T-helper 17 cell (primary cell): ENCODE measurements at regions not wholly inside any gene's neighbourhood (a gene's known extent, or its start where the extent isn't known, plus 50 kb on each side); places are given as distances from the start of the nearest gene placed in this dataset.

Source experiments
- ATAC-seq: fragments of 150-1000 bp; cut with Tn5 transposase; 2 replicates; pipeline ENCODE4 v1.10.0; 2021; ENCODE audit warnings: mild to moderate bottlenecking, moderate library complexity
- DNase-seq, 3 donors: peaks; one replicate each; pipeline versions ENCODE4 v3.0.0 to v3.0.0-alpha.2; 2020 to 2021
- H3K9me3 ChIP-seq: one replicate; pipeline ENCODE4 v1.7.0; 2013; ENCODE audit warnings: low read length, mild to moderate bottlenecking; ENCODE audit not compliant: control insufficient read depth, poor library complexity, severe bottlenecking
- H3K27ac Mint-ChIP-seq: one replicate; pipeline ENCODE4 v1.8.0; 2022; ENCODE audit warnings: mild to moderate bottlenecking, moderate library complexity, mixed read lengths
- H3K27me3 Mint-ChIP-seq: one replicate; pipeline ENCODE4 v1.8.0; 2022; ENCODE audit warnings: mixed read lengths
- H3K36me3 Mint-ChIP-seq: one replicate; pipeline ENCODE4 v1.8.0; 2022; ENCODE audit warnings: low read depth, mixed read lengths
- H3K4me1 Mint-ChIP-seq: one replicate; pipeline ENCODE4 v1.8.0; 2022; ENCODE audit warnings: mild to moderate bottlenecking, mixed read lengths
- H3K4me3 Mint-ChIP-seq: one replicate; pipeline ENCODE4 v1.8.0; 2022; ENCODE audit warnings: mild to moderate bottlenecking, moderate library complexity, mixed read lengths

- Mint-ChIP-seq H3K4me1 (no peaks in the 10 kb centered on the region), H3K4me3 (no peak overlapping the region), H3K27ac (no peak overlapping the region), H3K27me3 (no peaks in the 10 kb centered on the region), H3K36me3 (no peaks in the 10 kb centered on the region)
- ATAC-seq, result no peak
- no peak for DNase-seq
- H3K9me3 ChIP-seq, result no peaks in the 10 kb centered on the region
These were observed 788.2 kb downstream of the DSC3 start for GRCh38 chr18:30254331-30254730.

- peaks cover 2% of the 10 kb centered on the region for H3K9me3 ChIP-seq
- no peaks in the 10 kb centered on the region for H3K4me1 Mint-ChIP-seq
- no peaks in the 10 kb centered on the region for H3K27me3 Mint-ChIP-seq
- no peak for ATAC-seq
- no peak for DNase-seq
- H3K4me3 Mint-ChIP-seq, result no peak overlapping the region
- peaks cover 2% of the 10 kb centered on the region for H3K36me3 Mint-ChIP-seq
- H3K27ac Mint-ChIP-seq, result no peak overlapping the region
These were observed 794.5 kb downstream of the DSC3 start for GRCh38 chr18:30248056-30248455.

- Mint-ChIP-seq H3K27me3 (no peaks in the 10 kb centered on the region), H3K36me3 (peaks cover 2% of the 10 kb centered on the region), H3K4me1 (no peaks in the 10 kb centered on the region), H3K4me3 (no peak overlapping the region), H3K27ac (no peak overlapping the region)
- ATAC-seq, result no peak
- H3K9me3 ChIP-seq, result peaks cover 2% of the 10 kb centered on the region
- no peak for DNase-seq
These were observed 796.6 kb downstream of the DSC3 start for GRCh38 chr18:30245766-30246455.

GRCh38 chr18:30234755-30235154 is 807.8 kb downstream of the DSC3 start:
- no peak overlapping the region for H3K4me3 Mint-ChIP-seq
- no peaks in the 10 kb centered on the region for H3K4me1 Mint-ChIP-seq
- ATAC-seq, result no peak
- no peaks in the 10 kb centered on the region for H3K27me3 Mint-ChIP-seq
- no peaks in the 10 kb centered on the region for H3K36me3 Mint-ChIP-seq
- H3K9me3 ChIP-seq, result no peaks in the 10 kb centered on the region
- DNase-seq, result no peak
- H3K27ac Mint-ChIP-seq, result no peak overlapping the region

GRCh38 chr18:30211112-30211511 is 831.4 kb downstream of the DSC3 start:
- no peaks in the 10 kb centered on the region for H3K9me3 ChIP-seq
- Mint-ChIP-seq H3K36me3 (no peaks in the 10 kb centered on the region), H3K27ac (no peak overlapping the region), H3K4me3 (no peak overlapping the region), H3K4me1 (no peaks in the 10 kb centered on the region), H3K27me3 (no peaks in the 10 kb centered on the region)
- DNase-seq (no peak), ATAC-seq (no peak)

- Mint-ChIP-seq H3K4me1 (no peaks in the 10 kb centered on the region), H3K36me3 (no peaks in the 10 kb centered on the region)
- no peaks in the 10 kb centered on the region for H3K9me3 ChIP-seq
These were observed 834.0 kb downstream of the DSC3 start for GRCh38 chr18:30208546-30208945.

GRCh38 chr18:30192216-30192615 is 850.3 kb downstream of the DSC3 start:
- ATAC-seq, result no peak
- no peak for DNase-seq
- no peaks in the 10 kb centered on the region for H3K36me3 Mint-ChIP-seq
- H3K4me3 Mint-ChIP-seq, result no peak overlapping the region
- no peaks in the 10 kb centered on the region for H3K9me3 ChIP-seq
- H3K27ac Mint-ChIP-seq, result no peak overlapping the region
- no peaks in the 10 kb centered on the region for H3K4me1 Mint-ChIP-seq
- no peaks in the 10 kb centered on the region for H3K27me3 Mint-ChIP-seq

More at GRCh38 chr18:30208546-30208945, 834.0 kb downstream of the DSC3 start:
- no peak for ATAC-seq
- no peak overlapping the region for H3K4me3 Mint-ChIP-seq
- no peaks in the 10 kb centered on the region for H3K27me3 Mint-ChIP-seq
- no peak overlapping the region for H3K27ac Mint-ChIP-seq
- DNase-seq, result no peak

- Mint-ChIP-seq H3K36me3 (no peaks in the 10 kb centered on the region), H3K4me3 (no peak overlapping the region), H3K4me1 (no peaks in the 10 kb centered on the region), H3K27ac (no peak overlapping the region), H3K27me3 (no peaks in the 10 kb centered on the region)
- DNase-seq (no peak), ATAC-seq (no peak)
- no peaks in the 10 kb centered on the region for H3K9me3 ChIP-seq
These were observed 856.3 kb downstream of the DSC3 start for GRCh38 chr18:30186245-30186644.

- Mint-ChIP-seq H3K27me3 (no peaks in the 10 kb centered on the region), H3K4me1 (no peaks in the 10 kb centered on the region), H3K4me3 (no peak overlapping the region), H3K36me3 (no peaks in the 10 kb centered on the region), H3K27ac (no peak overlapping the region)
- no peak for DNase-seq
- H3K9me3 ChIP-seq, result no peaks in the 10 kb centered on the region
- no peak for ATAC-seq
These were observed 865.5 kb downstream of the DSC3 start for GRCh38 chr18:30177056-30177455.

- H3K9me3 ChIP-seq, result no peaks in the 10 kb centered on the region
- H3K36me3 Mint-ChIP-seq, result no peaks in the 10 kb centered on the region
These were observed 866.8 kb downstream of the DSC3 start for GRCh38 chr18:30175621-30176225.

GRCh38 chr18:30175061-30175574 is 867.4 kb downstream of the DSC3 start:
- H3K36me3 Mint-ChIP-seq, result no peaks in the 10 kb centered on the region
- H3K4me3 Mint-ChIP-seq, result no peak overlapping the region
- ATAC-seq (no peak), DNase-seq (no peak)
- no peak overlapping the region for H3K27ac Mint-ChIP-seq
- no peaks in the 10 kb centered on the region for H3K27me3 Mint-ChIP-seq
- no peaks in the 10 kb centered on the region for H3K9me3 ChIP-seq
- H3K4me1 Mint-ChIP-seq, result no peaks in the 10 kb centered on the region

More at GRCh38 chr18:30175621-30176225, 866.8 kb downstream of the DSC3 start:
- DNase-seq (no peak), ATAC-seq (no peak)
- H3K27me3 Mint-ChIP-seq, result no peaks in the 10 kb centered on the region
- H3K27ac Mint-ChIP-seq, result no peak overlapping the region
- H3K4me1 Mint-ChIP-seq, result no peaks in the 10 kb centered on the region
- H3K4me3 Mint-ChIP-seq, result no peak overlapping the region

- DNase-seq (no peak), ATAC-seq (no peak)
- H3K9me3 ChIP-seq, result no peaks in the 10 kb centered on the region
- Mint-ChIP-seq H3K27me3 (no peaks in the 10 kb centered on the region), H3K4me3 (no peak overlapping the region), H3K27ac (no peak overlapping the region), H3K36me3 (no peaks in the 10 kb centered on the region), H3K4me1 (no peaks in the 10 kb centered on the region)
These were observed 879.0 kb downstream of the DSC3 start for GRCh38 chr18:30163573-30163972.

GRCh38 chr18:30160124-30160523 is 882.4 kb downstream of the DSC3 start:
- H3K4me3 Mint-ChIP-seq, result no peak overlapping the region
- no peak overlapping the region for H3K27ac Mint-ChIP-seq

More at GRCh38 chr18:30160124-30160523, 882.4 kb downstream of the DSC3 start:
- DNase-seq (no peak), ATAC-seq (no peak)
- Mint-ChIP-seq H3K27me3 (no peaks in the 10 kb centered on the region), H3K4me1 (no peaks in the 10 kb centered on the region), H3K36me3 (no peaks in the 10 kb centered on the region)
- H3K9me3 ChIP-seq, result no peaks in the 10 kb centered on the region
